Liver (tissue), 8 donors: ENCODE measurements at regions not wholly inside any gene's neighbourhood (a gene's known extent, or its start where the extent isn't known, plus 50 kb on each side); places are given as distances from the start of the nearest gene placed in this dataset.
A peak's percentile ranks its signal among the peaks of the same experiment; 100 is the strongest.

ENCODE experiments used
- DNase-seq: peaks from one replicate; pipeline ENCODE4 v3.0.0-alpha.2; 2017; ENCODE audit warnings: low spot score
- H3K27ac ChIP-seq, 2 donors: one replicate each; pipeline ENCODE4 v1.7.0; 2013; ENCODE audit warnings: inconsistent platforms in 2 of 2, low read length in 2 of 2, control low read depth in 1 of 2, low read depth in 1 of 2, mild to moderate bottlenecking in 1 of 2
- H3K27me3 ChIP-seq, 4 donors: one replicate each; pipeline versions ENCODE4 v1.6.1 to v1.7.0; 2013; ENCODE audit warnings: low read length in 3 of 4, inconsistent platforms in 1 of 4, mild to moderate bottlenecking in 1 of 4, moderate library complexity in 1 of 4; ENCODE audit not compliant: control insufficient read depth in 4 of 4, insufficient read depth in 4 of 4
- H3K36me3 ChIP-seq, 4 donors: one replicate each; pipeline versions ENCODE4 v1.6.1 to v1.7.0; 2013; ENCODE audit warnings: low read length in 3 of 4, mild to moderate bottlenecking in 3 of 4, low read depth in 1 of 4, moderate library complexity in 1 of 4; ENCODE audit not compliant: control insufficient read depth in 4 of 4, insufficient read depth in 3 of 4
- H3K4me1 ChIP-seq, 4 donors: one replicate each; pipeline versions ENCODE4 v1.6.1 to v1.7.0; 2013; ENCODE audit warnings: low read length in 3 of 4, mild to moderate bottlenecking in 3 of 4, moderate library complexity in 1 of 4; ENCODE audit not compliant: control insufficient read depth in 4 of 4, insufficient read depth in 4 of 4
- H3K4me3 ChIP-seq, 3 donors: one replicate each; pipeline versions ENCODE4 v1.6.1 to v1.7.0; 2013; ENCODE audit warnings: low read length in 3 of 3, control low read depth in 1 of 3, low read depth in 1 of 3, mild to moderate bottlenecking in 1 of 3
- H3K9ac ChIP-seq, 2 donors: one replicate each; pipeline ENCODE4 v1.7.0; 2013; ENCODE audit warnings: low read length in 2 of 2, mild to moderate bottlenecking in 2 of 2, moderate library complexity in 2 of 2, control low read depth in 1 of 2, low read depth in 1 of 2
- H3K9me3 ChIP-seq, 4 donors: one replicate each; pipeline versions ENCODE4 v1.6.1 to v1.7.0; 2013; ENCODE audit warnings: low read length in 3 of 4; ENCODE audit not compliant: control insufficient read depth in 4 of 4
- GABPA ChIP-seq, 2 donors: IDR thresholded peaks in 1 of 2; conservative IDR thresholded peaks in 1 of 2; 2 replicates each; pipeline ENCODE4 v1.6.1; 2016; ENCODE audit warnings: antibody characterized with exemption in 2 of 2, mild to moderate bottlenecking in 1 of 2, moderate library complexity in 1 of 2
- HNF4G ChIP-seq: IDR thresholded peaks from 2 replicates; pipeline ENCODE4 v1.6.1; 2016; ENCODE audit warnings: antibody characterized with exemption
- JUND ChIP-seq, 2 donors: IDR thresholded peaks; 2 replicates each; pipeline ENCODE4 v1.6.1; 2016; ENCODE audit warnings: antibody characterized with exemption in 2 of 2
- RAD21 ChIP-seq, 2 donors: IDR thresholded peaks; 2 replicates each; pipeline ENCODE4 v1.6.1; 2016; ENCODE audit warnings: antibody characterized with exemption in 2 of 2, mild to moderate bottlenecking in 2 of 2
- RXRA ChIP-seq, 2 donors: IDR thresholded peaks; 2 replicates each; pipeline ENCODE4 v1.6.1; 2017 to 2018; ENCODE audit warnings: antibody characterized with exemption in 2 of 2, mild to moderate bottlenecking in 1 of 2
- YY1 ChIP-seq: IDR thresholded peaks from 2 replicates; pipeline ENCODE4 v1.6.1; 2016; ENCODE audit warnings: antibody characterized with exemption, mild to moderate bottlenecking
- whole genome bisulfite sequencing: extraction: QIAGEN DNeasy Blood & Tissue Kit; methylation state at CpG from one replicate; pipeline ENCODE4 v1.1.7; 2013; 5-methylcytosine and 5-hydroxymethylcytosine counted together
- TF ChIP-seq, protein P1 (sequence below): fragments of 150-350 bp; IDR thresholded peaks from 2 replicates; pipeline ENCODE4 v1.5.1; 2017; ENCODE audit warnings: improper control_type of control experiment, low read depth, low read length; ENCODE audit not compliant: missing input control
- donor health status: healthy.
- donor health status: healthy.
- donor health status: healthy.
- donor health status: healthy.
- donor health status: healthy.

DNA sequence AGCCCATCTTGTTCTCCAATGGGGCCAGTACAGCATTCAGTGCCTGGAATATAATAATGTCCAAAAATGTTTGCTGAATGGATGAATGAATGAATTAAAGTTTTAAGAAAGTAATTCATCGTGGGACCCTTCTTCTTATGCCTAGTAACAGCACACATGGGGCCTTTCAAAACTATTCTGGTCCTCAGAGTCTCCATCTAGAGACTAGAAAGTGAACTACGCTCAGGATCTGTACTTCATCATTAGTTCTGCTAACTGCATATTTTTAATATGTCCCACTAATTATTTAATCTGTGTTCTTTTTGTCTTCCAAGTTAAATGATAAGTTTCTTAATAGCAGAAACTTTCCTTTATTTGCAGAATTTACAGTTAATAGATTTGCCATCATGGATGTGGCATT lies 172.5 kb downstream of the SMAD2 start:
- WGBS, result 63% methylated on average over 2 of the region's 2 CpGs
- H3K9ac ChIP-seq, result no peak overlapping the region
- H3K27ac ChIP-seq, result no peak overlapping the region
- TF ChIP-seq YY1, result no peak
- TF ChIP-seq, protein P1, sequence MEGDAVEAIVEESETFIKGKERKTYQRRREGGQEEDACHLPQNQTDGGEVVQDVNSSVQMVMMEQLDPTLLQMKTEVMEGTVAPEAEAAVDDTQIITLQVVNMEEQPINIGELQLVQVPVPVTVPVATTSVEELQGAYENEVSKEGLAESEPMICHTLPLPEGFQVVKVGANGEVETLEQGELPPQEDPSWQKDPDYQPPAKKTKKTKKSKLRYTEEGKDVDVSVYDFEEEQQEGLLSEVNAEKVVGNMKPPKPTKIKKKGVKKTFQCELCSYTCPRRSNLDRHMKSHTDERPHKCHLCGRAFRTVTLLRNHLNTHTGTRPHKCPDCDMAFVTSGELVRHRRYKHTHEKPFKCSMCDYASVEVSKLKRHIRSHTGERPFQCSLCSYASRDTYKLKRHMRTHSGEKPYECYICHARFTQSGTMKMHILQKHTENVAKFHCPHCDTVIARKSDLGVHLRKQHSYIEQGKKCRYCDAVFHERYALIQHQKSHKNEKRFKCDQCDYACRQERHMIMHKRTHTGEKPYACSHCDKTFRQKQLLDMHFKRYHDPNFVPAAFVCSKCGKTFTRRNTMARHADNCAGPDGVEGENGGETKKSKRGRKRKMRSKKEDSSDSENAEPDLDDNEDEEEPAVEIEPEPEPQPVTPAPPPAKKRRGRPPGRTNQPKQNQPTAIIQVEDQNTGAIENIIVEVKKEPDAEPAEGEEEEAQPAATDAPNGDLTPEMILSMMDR, result peak; percentile 25
- DNase-seq, result no peak
- no peaks in the 10 kb centered on the region for H3K4me1 ChIP-seq
- H3K4me3 ChIP-seq, result no peak overlapping the region
- H3K36me3 ChIP-seq, result no peaks in the 10 kb centered on the region
- H3K9me3 ChIP-seq, result peaks cover 1 to 7% (median 2%) of the 10 kb centered on the region in 4 donors
- H3K27me3 ChIP-seq, result no peaks in the 10 kb centered on the region

DNA sequence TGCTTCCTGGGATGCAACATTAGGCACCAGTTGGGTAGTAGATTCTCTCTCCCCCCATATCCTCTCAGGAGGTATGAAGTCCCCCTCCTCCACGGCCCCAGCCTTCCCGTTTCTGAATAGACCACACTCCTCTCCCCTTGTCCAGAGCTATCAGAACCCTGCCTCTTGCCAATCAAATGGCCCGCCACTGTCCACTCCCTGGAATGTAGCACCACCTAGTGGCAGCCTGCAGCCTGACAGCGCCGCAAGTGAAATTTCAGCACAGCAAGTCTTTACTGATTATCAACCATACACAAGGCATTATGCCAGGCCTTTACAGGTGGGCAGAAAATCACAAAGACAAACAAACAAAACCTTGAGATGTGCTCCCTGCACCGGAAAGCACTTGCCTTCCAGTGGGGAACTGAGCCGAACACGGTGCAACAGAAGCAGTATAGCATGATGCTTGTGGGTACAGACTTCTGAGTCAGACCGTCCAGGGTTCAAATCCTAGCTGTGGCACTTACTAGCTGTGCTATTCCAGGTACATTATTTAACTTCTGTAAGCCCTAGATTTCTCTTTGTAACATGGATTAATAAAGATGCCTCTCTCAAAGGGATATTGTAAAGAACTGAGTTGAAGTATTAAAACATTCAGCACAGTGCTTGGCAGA lies 174.0 kb downstream of the SMAD2 start:
- 24% methylated on average over 9 of the region's 9 CpGs for WGBS
- no peaks in the 10 kb centered on the region for H3K27me3 ChIP-seq
- H3K4me3 ChIP-seq, result no peak overlapping the region
- TF ChIP-seq, protein P1, result peak; percentile 90
- TF ChIP-seq GABPA (IDR thresholded peaks at IDR 0.05 in 1 of 2, conservative IDR thresholded peaks at IDR 0.05 in 1 of 2) (no peak), JUND (IDR thresholded peaks at IDR 0.05) (no peak), RAD21 (IDR thresholded peaks at IDR 0.05) (peak; percentile 76 to 88), YY1 (no peak)
- H3K27ac ChIP-seq, result no peak overlapping the region
- H3K36me3 ChIP-seq, result no peaks in the 10 kb centered on the region
- peaks cover 1 to 7% (median 2%) of the 10 kb centered on the region in 4 donors for H3K9me3 ChIP-seq
- H3K4me1 ChIP-seq, result no peaks in the 10 kb centered on the region
- peak; percentile 72 for DNase-seq
- H3K9ac ChIP-seq, result no peak overlapping the region

GRCh38 chr18:47755102-47755456 lies 175.4 kb downstream of the SMAD2 start:
- H3K4me1 ChIP-seq, result no peaks in the 10 kb centered on the region
- H3K4me3 ChIP-seq, result no peak overlapping the region
- peaks cover 0 to 3% (median 0%) of the 10 kb centered on the region in 4 donors for H3K9me3 ChIP-seq
- peak; percentile 27 for DNase-seq
- no peaks in the 10 kb centered on the region for H3K27me3 ChIP-seq
- 80% methylated on average over 4 of the region's 4 CpGs for WGBS
- no peak overlapping the region for H3K27ac ChIP-seq
- TF ChIP-seq RXRA (IDR thresholded peaks at IDR 0.05) (no peak), HNF4G (no peak)
- no peak overlapping the region for H3K9ac ChIP-seq
- H3K36me3 ChIP-seq, result no peaks in the 10 kb centered on the region
